ENCODE measurements at regions not wholly inside any gene's neighbourhood (a gene's known extent, or its start where the extent isn't known, plus 50 kb on each side); places are given as distances from the start of the nearest gene placed in this dataset.

DNA sequence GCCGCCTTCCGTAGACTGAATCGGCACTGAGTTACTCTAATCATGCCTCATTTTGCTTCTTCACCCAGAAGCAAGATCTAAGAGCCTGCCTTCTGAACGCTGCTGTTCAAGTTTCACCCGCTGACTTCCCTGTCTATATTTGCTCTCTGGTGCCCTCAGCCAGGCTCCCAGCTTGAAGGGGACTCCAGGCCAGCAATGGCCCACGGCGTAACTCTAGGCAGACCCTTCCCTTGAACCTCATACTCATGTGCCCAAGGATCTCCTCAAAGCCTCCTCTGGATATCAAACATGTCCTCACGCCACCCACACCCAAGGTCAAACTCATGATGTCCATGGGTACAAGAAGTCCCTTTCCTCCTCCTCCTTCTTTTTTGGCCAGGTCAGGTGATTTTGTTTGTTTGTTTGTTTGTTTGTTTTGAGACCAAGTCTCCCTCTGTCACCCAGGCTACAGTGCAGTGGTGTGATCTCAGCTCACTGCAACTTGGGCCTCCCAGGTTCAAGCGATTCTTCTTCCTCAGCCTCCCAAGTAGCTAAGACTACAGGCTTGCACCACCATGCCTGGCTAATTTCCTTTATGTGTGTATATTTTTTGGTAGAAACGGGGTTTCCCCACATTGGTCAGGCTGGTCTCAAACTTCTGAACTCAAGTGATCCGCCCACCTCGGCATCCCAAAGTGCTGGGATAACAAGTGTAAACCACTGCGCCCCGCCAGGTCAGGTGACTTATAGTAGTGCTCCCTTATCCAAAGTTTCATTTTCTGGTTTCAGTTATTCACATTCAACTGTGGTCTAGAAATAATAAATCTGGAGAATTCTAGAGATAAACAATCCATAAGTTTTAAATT is 239.0 kb downstream of the SYK start:
- no peak for DNase-seq (ENCODE audit: low read depth in 2 of 2)

GRCh38 chr9:91042024-91042423 is 240.4 kb downstream of the SYK start:
- DNase-seq (ENCODE audit: low read depth in 2 of 2), result no peak

DNA sequence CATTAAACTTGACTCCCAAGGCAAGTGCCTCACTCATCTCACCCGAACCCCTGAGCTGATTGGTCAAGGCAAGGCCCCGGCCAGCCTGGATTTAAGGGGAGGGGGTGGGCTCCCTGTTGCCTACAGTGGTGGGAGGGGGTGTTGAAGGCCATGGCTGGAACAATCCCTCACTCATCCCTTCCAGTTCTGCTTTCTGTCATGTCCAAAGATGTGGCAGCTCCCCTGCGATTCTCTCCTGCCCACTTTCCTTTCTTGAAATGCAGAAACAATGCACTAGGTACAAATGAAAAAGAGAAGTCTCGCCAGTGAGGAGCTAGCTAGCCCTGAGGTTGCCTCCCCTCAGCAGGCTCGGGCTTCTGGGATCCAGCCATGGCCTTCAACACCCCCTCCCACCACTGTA is 240.9 kb downstream of the SYK start:
- DNase-seq (ENCODE audit: low read depth in 2 of 2), result no peak

DNA sequence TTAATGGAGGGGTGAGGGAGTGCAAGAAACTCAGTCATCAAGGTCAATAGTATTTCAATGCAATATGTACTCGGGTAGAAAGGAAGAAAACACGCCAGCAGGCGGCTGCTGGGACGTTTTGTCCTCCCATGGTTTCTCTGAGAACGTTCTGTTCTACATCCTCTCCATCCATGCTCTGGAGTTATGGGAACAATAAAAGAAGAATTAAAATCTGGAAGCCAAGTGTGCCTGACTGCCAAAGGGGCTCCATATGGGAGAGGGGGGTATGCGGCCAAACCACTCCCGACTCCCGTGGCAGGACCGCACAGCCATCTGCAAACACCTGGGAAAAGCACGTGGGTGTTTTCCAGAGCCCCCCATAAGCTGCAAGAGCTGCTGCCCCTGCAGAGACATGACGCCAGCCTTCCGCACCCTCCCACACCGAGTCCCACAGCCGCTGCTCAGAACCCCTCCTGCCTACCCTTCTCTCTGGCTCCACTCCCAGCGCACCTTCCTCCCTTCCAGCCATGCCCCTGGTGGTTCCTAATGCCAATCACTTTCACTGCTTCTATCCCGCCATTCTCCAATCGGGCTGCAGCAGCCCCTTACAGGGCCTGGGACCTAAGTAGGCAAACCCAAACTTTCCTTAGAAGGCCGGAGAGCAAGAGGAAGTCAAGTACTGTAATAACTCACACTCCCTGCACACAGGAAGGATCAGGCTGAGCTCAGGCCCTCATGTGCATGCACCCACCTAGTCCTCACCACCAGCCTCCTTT is 241.6 kb downstream of the SYK start:
- DNase-seq (ENCODE audit: low read depth in 2 of 2), result no peak

- no peak for DNase-seq (ENCODE audit: low read depth in 2 of 2)
Measured at GRCh38 chr9:91043811-91044175, 242.2 kb downstream of the SYK start.

GRCh38 chr9:91044354-91044753 is 242.7 kb downstream of the SYK start:
- no peak for DNase-seq (ENCODE audit: low read depth in 2 of 2)

- DNase-seq (ENCODE audit: low read depth in 2 of 2), result no peak
Measured at GRCh38 chr9:91045041-91045440, 243.4 kb downstream of the SYK start.

DNA sequence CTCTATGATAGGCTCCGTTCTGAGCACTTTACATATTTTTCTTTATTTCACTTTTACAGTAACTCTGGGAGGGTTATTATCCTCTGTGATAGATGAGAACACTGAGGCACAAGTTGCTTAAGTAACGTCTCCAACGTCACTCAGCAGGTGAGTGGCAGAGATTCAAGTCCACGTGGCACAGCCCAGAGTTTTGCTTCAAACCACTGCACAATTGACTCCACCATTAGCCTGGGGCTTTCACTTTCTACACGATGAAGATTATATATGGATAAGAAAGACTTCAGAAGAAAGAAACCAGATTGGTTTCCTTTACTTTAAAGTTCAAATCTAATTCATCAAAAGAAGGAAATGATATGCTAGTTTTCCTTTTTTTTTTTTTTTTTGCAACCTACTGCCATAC is 245.9 kb downstream of the SYK start:
- peak in 1 of 2 donors; percentile 34 for DNase-seq (ENCODE audit: low read depth in 2 of 2)

DNA sequence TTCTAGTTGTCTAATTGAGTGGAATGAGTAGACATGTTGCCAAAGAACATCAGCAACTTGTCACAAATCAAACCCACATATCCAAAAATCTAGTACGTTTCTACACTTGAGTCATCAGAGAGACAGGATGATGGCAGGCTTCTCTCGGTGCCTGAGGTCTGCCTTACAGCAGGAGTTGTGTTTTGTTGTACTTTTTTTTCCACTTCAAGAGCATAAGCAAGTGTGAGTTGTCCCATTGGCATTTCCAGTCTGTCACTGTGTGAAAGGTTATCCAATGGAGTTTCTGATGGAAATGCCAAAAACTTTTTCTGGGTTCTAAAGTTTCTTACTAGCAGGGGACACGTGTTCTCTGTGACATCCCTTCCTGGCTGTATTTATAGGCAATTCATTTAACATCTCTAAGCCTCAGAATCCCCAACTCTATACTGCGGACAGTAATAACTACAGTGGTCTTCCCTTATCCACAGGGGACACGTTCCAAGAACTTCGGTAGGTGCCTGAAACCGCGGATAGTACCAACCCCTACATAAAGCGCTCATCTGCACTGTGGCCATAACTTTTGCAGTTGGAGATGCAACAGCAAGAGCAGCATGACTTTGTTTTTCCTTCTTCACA is 246.5 kb downstream of the SYK start:
- peak; percentile 79 to 91 for DNase-seq (ENCODE audit: low read depth in 2 of 2)

- no peak for DNase-seq (ENCODE audit: low read depth in 2 of 2)
Measured at GRCh38 chr9:91048749-91049148, 247.1 kb downstream of the SYK start.

- no peak for DNase-seq (ENCODE audit: low read depth in 2 of 2)
Measured at GRCh38 chr9:91053824-91054223, 252.2 kb downstream of the SYK start.

- DNase-seq (ENCODE audit: low read depth in 2 of 2), result peak; percentile 67 to 71
Measured at GRCh38 chr9:91055845-91056244, 254.2 kb downstream of the SYK start.

DNA sequence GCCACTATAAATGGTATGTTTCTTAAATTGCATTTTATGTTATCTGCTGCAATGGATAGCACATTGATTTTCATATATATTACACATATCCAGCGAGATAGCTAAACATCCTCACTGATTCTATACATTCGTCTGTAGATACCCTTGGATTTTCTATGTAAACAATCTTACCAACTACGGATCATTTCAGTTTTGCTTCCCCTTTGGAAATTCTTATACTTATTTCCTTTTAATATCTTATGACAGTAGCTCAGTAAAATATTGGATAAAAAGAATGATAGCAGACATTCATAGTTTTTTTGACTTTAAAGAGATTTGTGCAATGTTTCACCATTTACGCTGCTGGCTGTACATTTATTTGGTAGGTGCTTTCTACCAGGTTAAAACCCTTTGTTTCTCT is 254.9 kb downstream of the SYK start:
- no peak for DNase-seq (ENCODE audit: low read depth in 2 of 2)

GRCh38 chr9:91056917-91057316 is 255.3 kb downstream of the SYK start:
- DNase-seq (ENCODE audit: low read depth in 2 of 2), result peak; percentile 63 to 89

GRCh38 chr9:91059713-91060112 is 258.1 kb downstream of the SYK start:
- no peak for DNase-seq (ENCODE audit: low read depth in 2 of 2)

DNA sequence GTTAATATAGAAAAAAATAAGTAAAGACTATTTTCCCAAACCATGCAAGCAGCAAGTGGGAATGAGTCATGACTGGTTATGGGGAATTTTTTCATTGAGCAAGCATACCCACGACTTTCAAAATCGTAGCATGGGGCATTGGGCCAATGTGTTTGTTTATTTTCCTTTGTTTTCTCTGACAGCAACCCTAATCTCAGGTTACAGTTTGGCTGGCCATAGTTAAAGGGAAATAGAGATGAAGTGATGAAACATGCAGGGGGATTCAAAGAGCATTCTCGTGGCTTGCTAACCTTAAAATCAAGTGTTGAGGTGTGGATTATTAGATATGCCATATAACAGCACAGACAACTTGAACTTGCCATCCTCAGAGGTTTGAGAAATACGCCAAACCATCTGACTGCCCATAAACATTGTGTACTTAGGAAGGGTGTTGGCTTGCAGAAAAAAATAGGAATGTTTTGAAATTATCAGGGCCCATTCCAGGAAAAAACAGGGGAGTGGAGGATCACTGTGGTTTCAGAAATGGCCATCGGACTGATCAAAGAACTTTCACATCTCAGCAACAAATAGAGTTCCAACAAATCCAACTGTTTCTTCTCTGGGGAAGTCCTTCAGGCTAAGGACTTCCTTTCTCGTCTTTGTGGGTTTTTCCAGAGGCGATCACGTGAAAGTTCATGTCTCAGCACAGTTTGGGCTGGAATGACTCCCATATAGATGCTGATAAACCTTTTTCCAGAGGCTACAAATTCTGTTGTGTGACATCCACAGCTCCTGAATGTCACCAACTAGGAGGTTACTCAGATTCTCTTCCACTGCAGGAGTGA is 259.1 kb downstream of the SYK start:
- DNase-seq (ENCODE audit: low read depth in 2 of 2), result peak; percentile 96 to 97

- DNase-seq (ENCODE audit: low read depth in 2 of 2), result no peak
Measured at GRCh38 chr9:91061506-91061905, 259.9 kb downstream of the SYK start.

DNA sequence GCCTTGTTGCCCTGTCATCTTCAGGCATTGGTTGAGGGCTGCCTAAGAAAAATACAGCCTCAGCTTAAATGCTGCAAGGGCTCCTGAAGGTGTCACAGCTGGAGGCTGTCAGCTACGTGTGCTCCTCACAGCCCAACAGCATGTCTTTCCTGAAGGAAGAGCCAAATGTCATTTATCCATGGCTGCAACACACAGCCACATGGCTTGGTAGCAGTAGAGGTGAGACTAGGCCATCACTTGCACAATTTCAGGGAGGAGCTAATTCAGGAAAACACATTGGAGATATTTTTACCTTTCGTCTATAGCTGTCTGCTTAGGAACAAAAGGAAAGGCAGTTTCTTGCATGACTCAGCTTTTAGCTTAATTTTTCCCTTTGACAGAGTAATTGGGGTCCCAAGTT is 260.7 kb downstream of the SYK start:
- DNase-seq (ENCODE audit: low read depth in 2 of 2), result no peak

GRCh38 chr9:91063471-91063870 is 261.9 kb downstream of the SYK start:
- DNase-seq (ENCODE audit: low read depth in 2 of 2), result no peak

- no peak for DNase-seq (ENCODE audit: low read depth in 2 of 2)
Measured at GRCh38 chr9:91065231-91066041, 263.8 kb downstream of the SYK start.

- no peak for DNase-seq (ENCODE audit: low read depth in 2 of 2)
Measured at GRCh38 chr9:91066042-91066415, 264.4 kb downstream of the SYK start.

Data from lung microvascular endothelial cell (primary cell).